Common myeloid progenitor, CD34-positive (primary cell): ENCODE measurements at regions not wholly inside any gene's neighbourhood (a gene's known extent, or its start where the extent isn't known, plus 50 kb on each side); places are given as distances from the start of the nearest gene placed in this dataset.

Experiments used
- CTCF ChIA-PET: fragments of 350-600 bp; sonication (Branson Sonifier 250); formaldehyde crosslinking; loops from one replicate; lab custom pipeline; 2021; ENCODE audit warnings: antibody characterized with exemption; lab: Charles Lee
- POLR2A ChIA-PET: fragments of 350-600 bp; sonication (Branson Sonifier 250); formaldehyde crosslinking; loops from one replicate; lab custom pipeline; 2021; ENCODE audit warnings: antibody characterized with exemption; lab: Charles Lee
- DNase-seq, 3 donors: peaks; one replicate each; pipeline versions ENCODE4 v3.0.0 to v3.0.0-alpha.2; 2013
- H3K27ac ChIP-seq, 2 experiments: 1 replicate in 1 of 2; 2 replicates in 1 of 2; pipeline ENCODE4 v1.7.0; 2013; ENCODE audit warnings: inconsistent platforms in 2 of 2, low read length in 2 of 2, mild to moderate bottlenecking in 2 of 2, low read depth in 1 of 2, moderate library complexity in 1 of 2; ENCODE audit not compliant: severe bottlenecking in 2 of 2, insufficient read depth in 1 of 2, poor library complexity in 1 of 2
- H3K27me3 ChIP-seq, 5 experiments: replicated peaks in 2 of 5; 1 replicate in 3 of 5; 2 replicates in 2 of 5; pipeline versions ENCODE4 v1.6.1 to v1.7.0; 2013; ENCODE audit warnings: low read length in 4 of 5, mild to moderate bottlenecking in 2 of 5, moderate library complexity in 2 of 5, inconsistent platforms in 1 of 5; ENCODE audit not compliant: insufficient read depth in 5 of 5, control insufficient read depth in 4 of 5
- H3K36me3 ChIP-seq, 4 experiments: 1 replicate in 2 of 4; 2 replicates in 2 of 4; pipeline versions ENCODE4 v1.6.1 to v1.7.0; 2013; ENCODE audit warnings: low read length in 3 of 4, control low read depth in 1 of 4, mild to moderate bottlenecking in 1 of 4; ENCODE audit not compliant: control insufficient read depth in 4 of 4, insufficient read depth in 4 of 4
- H3K4me1 ChIP-seq, 4 experiments: 1 replicate in 3 of 4; 2 replicates in 1 of 4; pipeline versions ENCODE4 v1.6.1 to v1.7.1; 2013; ENCODE audit warnings: low read length in 3 of 4, mild to moderate bottlenecking in 3 of 4, control low read depth in 1 of 4, inconsistent platforms in 1 of 4, moderate library complexity in 1 of 4; ENCODE audit not compliant: control insufficient read depth in 4 of 4, insufficient read depth in 4 of 4; ENCODE audit errors: control extremely low read depth in 1 of 4
- H3K4me3 ChIP-seq, 7 experiments: 1 replicate in 4 of 7; 2 replicates in 3 of 7; pipeline versions ENCODE4 v1.5.1 to v1.7.0; 2013; ENCODE audit warnings: mild to moderate bottlenecking in 7 of 7, low read length in 6 of 7, moderate library complexity in 6 of 7, inconsistent platforms in 2 of 7, low read depth in 2 of 7, control low read depth in 1 of 7; ENCODE audit not compliant: insufficient read depth in 4 of 7, control insufficient read depth in 1 of 7; ENCODE audit errors: extremely low read depth in 1 of 7
- H3K9me3 ChIP-seq, 5 experiments: 1 replicate in 4 of 5; 2 replicates in 1 of 5; pipeline versions ENCODE4 v1.6.1 to v1.7.1; 2013; ENCODE audit warnings: low read length in 4 of 5, mild to moderate bottlenecking in 2 of 5, inconsistent platforms in 1 of 5, low read depth in 1 of 5, moderate library complexity in 1 of 5; ENCODE audit not compliant: control insufficient read depth in 4 of 5, insufficient read depth in 2 of 5; ENCODE audit errors: control extremely low read depth in 1 of 5
- WGBS: methylation state at CpG from one replicate; pipeline ENCODE4 v1.1.5; 2013; ENCODE audit not compliant: insufficient coverage; 5-methylcytosine and 5-hydroxymethylcytosine counted together

DNA sequence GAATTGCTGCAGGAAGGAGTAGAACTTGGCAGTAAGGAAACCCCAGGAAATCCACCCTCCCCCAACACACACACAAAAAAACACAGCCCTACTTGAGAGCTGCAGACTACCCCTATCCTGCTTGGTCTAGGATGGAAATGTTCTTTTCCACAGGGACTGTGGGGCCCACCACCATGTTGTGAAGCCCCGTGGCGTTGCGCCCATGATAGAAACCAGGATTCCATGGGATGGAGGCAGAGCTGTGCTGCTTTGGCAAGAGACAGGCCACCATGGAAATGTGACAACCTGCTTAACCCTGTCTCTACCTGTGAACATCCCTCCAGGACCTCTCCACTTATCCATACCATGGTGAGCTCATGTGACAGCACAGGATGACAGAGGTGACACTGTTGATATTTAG, 121.1 kb upstream of the NGF start:
- POLR2A ChIA-PET, result no interaction called here
- WGBS, result 89% methylated on average over 3 of the region's 3 CpGs
- Histone ChIP-seq H3K9me3 (no peaks in the 10 kb centered on the region), H3K4me1 (peaks cover 3 to 9% (median 9%) of the 10 kb centered on the region in 4 experiments), H3K36me3 (no peaks in the 10 kb centered on the region), H3K4me3 (no peak overlapping the region), H3K27me3 (no peaks in the 10 kb centered on the region), H3K27ac (no peak overlapping the region)
- CTCF ChIA-PET, result interaction anchor here (1.5 kb wide), 1 partner anchor 11 kb away, joined by 3 read pairs; no protein-coding TSS in a partner anchor
- no peak for DNase-seq

- Histone ChIP-seq H3K9me3 (no peaks in the 10 kb centered on the region), H3K27me3 (no peaks in the 10 kb centered on the region), H3K27ac (no peak overlapping the region), H3K4me1 (peaks cover 3 to 9% (median 9%) of the 10 kb centered on the region in 4 experiments), H3K36me3 (no peaks in the 10 kb centered on the region), H3K4me3 (no peak overlapping the region)
- ChIA-PET CTCF (interaction anchor here (1.5 kb wide), 1 partner anchor 11 kb away, joined by 3 read pairs; no protein-coding TSS in a partner anchor), POLR2A (no interaction called here)
- no peak for DNase-seq
- WGBS, result 95% methylated on average over 5 of the region's 7 CpGs
These were observed 120.5 kb upstream of the NGF start for GRCh38 chr1:115458426-115459114.

DNA sequence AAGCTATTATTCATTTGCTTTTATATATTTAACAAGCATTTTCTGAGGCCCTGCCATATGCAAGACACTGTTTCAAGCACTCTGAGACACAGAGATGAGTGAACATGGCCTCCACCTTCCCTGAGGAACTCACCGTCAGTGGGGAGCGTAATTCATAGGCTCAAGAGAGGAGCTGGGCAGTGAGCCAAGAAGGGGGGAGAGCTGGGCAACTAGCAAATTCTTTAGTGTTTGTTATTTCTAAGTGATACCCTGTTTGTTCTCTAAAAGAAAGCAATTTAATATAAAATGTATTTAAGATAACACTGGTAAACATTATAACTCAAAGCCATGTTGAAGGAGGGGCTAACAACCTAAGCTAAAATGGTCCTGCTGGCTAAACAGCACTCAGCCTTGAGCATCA, 119.2 kb upstream of the NGF start:
- H3K27ac ChIP-seq, result no peak overlapping the region
- no peaks in the 10 kb centered on the region for H3K27me3 ChIP-seq
- ChIA-PET CTCF (interaction anchor here (0.9 to 1.0 kb wide), 2 partner anchors 12 to 21 kb away, joined by 3 read pairs; no protein-coding TSS in a partner anchor), POLR2A (no interaction called here)
- peaks cover 0 to 4% (median 3%) of the 10 kb centered on the region in 4 experiments for H3K4me1 ChIP-seq
- DNase-seq, result no peak
- WGBS, result 40% methylated on average over 1 of the region's 2 CpGs
- no peaks in the 10 kb centered on the region for H3K36me3 ChIP-seq
- H3K9me3 ChIP-seq, result no peaks in the 10 kb centered on the region
- no peak overlapping the region for H3K4me3 ChIP-seq

- Histone ChIP-seq H3K4me1 (no peaks in the 10 kb centered on the region), H3K9me3 (no peaks in the 10 kb centered on the region), H3K4me3 (no peak overlapping the region), H3K27me3 (no peaks in the 10 kb centered on the region), H3K36me3 (no peaks in the 10 kb centered on the region), H3K27ac (no peak overlapping the region)
- DNase-seq, result no peak
- WGBS, result 98% methylated on average over 11 of the region's 11 CpGs
- POLR2A ChIA-PET, result no interaction called here
- CTCF ChIA-PET, result interaction anchor here (0.9 kb wide), 1 partner anchor 13 kb away, joined by 3 read pairs; no protein-coding TSS in a partner anchor
These were observed 118.5 kb upstream of the NGF start for GRCh38 chr1:115456441-115456961.

GRCh38 chr1:115454837-115455511, 116.9 kb upstream of the NGF start:
- Histone ChIP-seq H3K4me3 (no peak overlapping the region), H3K4me1 (no peaks in the 10 kb centered on the region), H3K9me3 (no peaks in the 10 kb centered on the region), H3K27ac (no peak overlapping the region), H3K36me3 (no peaks in the 10 kb centered on the region), H3K27me3 (no peaks in the 10 kb centered on the region)
- no peak for DNase-seq
- CTCF ChIA-PET, result no interaction called here
- 98% methylated on average over 9 of the region's 13 CpGs for WGBS
- POLR2A ChIA-PET, result no interaction called here

DNA sequence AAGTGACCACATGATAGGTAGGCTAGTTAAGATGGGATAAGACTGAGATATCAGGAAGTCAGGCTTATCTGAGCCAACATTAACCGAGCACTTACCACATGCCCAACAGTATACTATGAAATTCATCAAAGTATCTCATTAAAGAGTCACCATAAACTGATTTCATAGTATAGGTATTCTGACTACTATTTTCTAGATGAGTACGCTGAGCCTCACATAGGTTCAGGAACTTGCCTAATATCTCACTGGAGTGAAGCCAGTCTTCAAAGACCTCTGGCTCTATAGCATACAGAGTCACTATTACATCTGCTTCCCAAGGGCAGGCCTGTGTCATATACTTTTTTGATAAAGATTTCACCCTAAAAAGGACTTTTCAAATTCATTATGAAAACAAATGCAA, 115.6 kb upstream of the NGF start:
- POLR2A ChIA-PET, result no interaction called here
- Histone ChIP-seq H3K27ac (no peak overlapping the region), H3K4me1 (no peaks in the 10 kb centered on the region), H3K36me3 (no peaks in the 10 kb centered on the region), H3K4me3 (no peak overlapping the region), H3K27me3 (no peaks in the 10 kb centered on the region), H3K9me3 (no peaks in the 10 kb centered on the region)
- CTCF ChIA-PET, result no interaction called here
- no peak for DNase-seq
- 80% methylated on average over 1 of the region's 2 CpGs for WGBS
